ENCODE measurements at regions not wholly inside any gene's neighbourhood (a gene's known extent, or its start where the extent isn't known, plus 50 kb on each side); places are given as distances from the start of the nearest gene placed in this dataset.

DNA sequence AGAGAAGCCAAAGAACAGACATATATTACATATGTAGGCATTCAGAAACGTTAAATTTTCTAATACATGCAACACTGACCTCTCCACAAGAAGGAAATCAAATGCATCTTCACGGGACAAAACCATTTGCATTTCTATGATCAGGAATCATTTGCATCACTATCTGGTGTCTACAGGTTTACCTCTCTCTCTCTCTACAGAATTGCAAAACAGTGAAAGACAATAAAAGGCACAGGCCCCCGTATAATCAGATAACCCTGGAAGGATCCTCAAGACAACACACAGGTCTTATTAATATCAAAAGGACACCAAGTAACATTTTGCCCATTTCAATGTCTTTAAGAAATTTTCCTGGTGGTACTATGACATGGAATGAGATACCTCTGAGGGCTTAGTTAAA, 306.3 kb downstream of the GPAM start:
- H3K9ac ChIP-seq (replicated peaks in 1 of 4; ENCODE audit: extremely low read depth in 1 of 4, low read depth in 3 of 4, low read length in 3 of 4), result no peak overlapping the region
- H3K27me3 ChIP-seq (replicated peaks in 1 of 4; ENCODE audit: control insufficient read depth in 3 of 4, extremely low read depth in 1 of 4, insufficient read depth in 3 of 4, low read length in 3 of 4), result no peaks in the 10 kb centered on the region
- H3K4me3 ChIP-seq (ENCODE audit: extremely low read depth in 1 of 4, insufficient read depth in 2 of 4, low read depth in 3 of 4, low read length in 4 of 4), result no peak overlapping the region
- TF ChIP-seq TBP (IDR thresholded peaks at IDR 0.05; ENCODE audit: low read depth, low read length) (no peak), ASH2L (IDR thresholded peaks at IDR 0.05; ENCODE audit: low read length) (no peak), EP300 (IDR thresholded peaks at IDR 0.05; ENCODE audit: borderline replicate concordance in 1 of 2, low read depth in 2 of 2, low read length in 2 of 2) (no peak), SP4 (IDR thresholded peaks at IDR 0.05; ENCODE audit: low read length) (no peak), RXRA (IDR thresholded peaks at IDR 0.05; ENCODE audit: insufficient read depth, low read depth, low read length) (no peak), POLR2AphosphoS5 (IDR thresholded peaks at IDR 0.05; ENCODE audit: low read depth, low read length) (no peak), POLR2A (IDR thresholded peaks at IDR 0.05; ENCODE audit: control extremely low read depth in 1 of 2, low read depth in 2 of 2, low read length in 2 of 2) (no peak), HDAC6 (IDR thresholded peaks at IDR 0.05; ENCODE audit: low read depth, low read length) (no peak), SRF (IDR thresholded peaks at IDR 0.05; ENCODE audit: low read depth, low read length) (no peak)
- TF ChIP-seq, protein P1, sequence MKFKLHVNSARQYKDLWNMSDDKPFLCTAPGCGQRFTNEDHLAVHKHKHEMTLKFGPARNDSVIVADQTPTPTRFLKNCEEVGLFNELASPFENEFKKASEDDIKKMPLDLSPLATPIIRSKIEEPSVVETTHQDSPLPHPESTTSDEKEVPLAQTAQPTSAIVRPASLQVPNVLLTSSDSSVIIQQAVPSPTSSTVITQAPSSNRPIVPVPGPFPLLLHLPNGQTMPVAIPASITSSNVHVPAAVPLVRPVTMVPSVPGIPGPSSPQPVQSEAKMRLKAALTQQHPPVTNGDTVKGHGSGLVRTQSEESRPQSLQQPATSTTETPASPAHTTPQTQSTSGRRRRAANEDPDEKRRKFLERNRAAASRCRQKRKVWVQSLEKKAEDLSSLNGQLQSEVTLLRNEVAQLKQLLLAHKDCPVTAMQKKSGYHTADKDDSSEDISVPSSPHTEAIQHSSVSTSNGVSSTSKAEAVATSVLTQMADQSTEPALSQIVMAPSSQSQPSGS (IDR thresholded peaks at IDR 0.05; ENCODE audit: low read length), result no peak
- no peak overlapping the region for H4K5ac ChIP-seq (ENCODE audit: insufficient read length, low read depth, low read length)
- WGBS, 2 experiments (ENCODE audit: extremely low coverage in 1 of 2, insufficient coverage in 1 of 2, insufficient read length in 1 of 2, insufficient replicate concordance in 2 of 2, low coverage in 1 of 2, low lambda C conversion rate in 2 of 2, missing lambda C conversion rate in 1 of 2), result 48% methylated on average over 3 of the region's 3 CpGs; no CpG with 5 or more reads in 1 of the 2 experiments
- H3K23me2 ChIP-seq (ENCODE audit: low read depth, low read length), result no peaks in the 10 kb centered on the region
- H3K36me3 ChIP-seq (ENCODE audit: control insufficient read depth in 2 of 4, insufficient read depth in 4 of 4, low read length in 3 of 4), result peaks cover 0 to 4% (median 0%) of the 10 kb centered on the region in 4 experiments; a peak in 1 of 8 replicates
- no peak overlapping the region for H3K27ac ChIP-seq (ENCODE audit: low read depth, low read length)
- FAIRE-seq (no peak), DNase-seq (ENCODE audit: low read depth in 1 of 2, low spot score in 2 of 2) (no peak)
- H2BK20ac ChIP-seq (ENCODE audit: low read length), result no peak overlapping the region
- H3K4me2 ChIP-seq (ENCODE audit: insufficient read depth in 1 of 2, low read depth in 2 of 2, low read length in 2 of 2), result peak overlapping the region in 1 of 2 experiments; percentile 7; a peak in 1 of 4 replicates
- no peak overlapping the region for H2BK12ac ChIP-seq (ENCODE audit: low read depth, low read length)
- peaks cover 7 to 8% of the 10 kb centered on the region in 2 experiments; a peak in 3 of 4 replicates for H3K9me3 ChIP-seq (ENCODE audit: insufficient read depth in 2 of 2, low read depth in 1 of 2, low read length in 1 of 2)
- no peaks in the 10 kb centered on the region for H3K79me2 ChIP-seq (ENCODE audit: control insufficient read depth in 1 of 2, insufficient read depth in 2 of 2, low read length in 2 of 2)
- CTCF ChIA-PET (ENCODE audit: partially characterized antibody), result no interaction called here
- no peak overlapping the region for H3K4ac ChIP-seq (replicated peaks; ENCODE audit: insufficient read length, low read depth, low read length)
- no peak overlapping the region for H3K18ac ChIP-seq (ENCODE audit: extremely low read depth, low read length)
- H2BK15ac ChIP-seq (ENCODE audit: low read length), result no peak overlapping the region
- no peak overlapping the region for H3K56ac ChIP-seq (replicated peaks; ENCODE audit: insufficient read length, low read depth, low read length)
- no peak overlapping the region for H2AK5ac ChIP-seq (ENCODE audit: low read depth, low read length)
- POLR2A ChIA-PET (ENCODE audit: partially characterized antibody), result no interaction called here
- no peak overlapping the region for H2BK120ac ChIP-seq (replicated peaks; ENCODE audit: low read depth, low read length)
- no peak overlapping the region for H4K91ac ChIP-seq (replicated peaks; ENCODE audit: insufficient read length, low read length)
- H3K14ac ChIP-seq (ENCODE audit: insufficient read length), result no peak overlapping the region
- H4K8ac ChIP-seq (ENCODE audit: extremely low read depth, insufficient read depth, low read length), result no peak overlapping the region
- no peaks in the 10 kb centered on the region for H3K79me1 ChIP-seq (ENCODE audit: low read depth, low read length)
- H3K23ac ChIP-seq (ENCODE audit: insufficient read length), result no peak overlapping the region
- no peak overlapping the region for H2BK5ac ChIP-seq (ENCODE audit: low read depth, low read length)
- H2AFZ ChIP-seq (ENCODE audit: low read length), result no peak overlapping the region
- peaks cover 0 to 2% (median 0%) of the 10 kb centered on the region in 4 experiments; a peak in 1 of 7 replicates for H3K4me1 ChIP-seq (replicated peaks in 1 of 4; ENCODE audit: control insufficient read depth in 3 of 4, insufficient read depth in 4 of 4, low read length in 3 of 4)
- H4K20me1 ChIP-seq (replicated peaks in 1 of 2; ENCODE audit: control insufficient read depth in 1 of 2, insufficient read depth in 2 of 2, low read length in 2 of 2), result no peaks in the 10 kb centered on the region

Data from H1 (cell line).